Loucy (cell line): ENCODE measurements at regions not wholly inside any gene's neighbourhood (a gene's known extent, or its start where the extent isn't known, plus 50 kb on each side); places are given as distances from the start of the nearest gene placed in this dataset.
"Not testable (repeated sequence)": the region's sequence is repeated elsewhere in the genome, so short reads cannot be mapped to it uniquely, and the experiment has no call there.

Source experiments
- H2AFZ ChIP-seq: fragments of 200-600 bp; sonication (generic); 2 replicates; pipeline ENCODE4 v1.6.0; 2016; ENCODE audit warnings: antibody characterized with exemption, mild to moderate bottlenecking, low read length, moderate library complexity
- H3F3A ChIP-seq: fragments of 200-600 bp; 2 replicates; pipeline ENCODE4 v1.6.0; 2016; ENCODE audit warnings: antibody characterized with exemption, low read depth, mild to moderate bottlenecking
- H3K27me3 ChIP-seq: fragments of 200-600 bp; sonication (generic); 2 replicates; pipeline ENCODE4 v1.6.1; 2014; ENCODE audit warnings: low read length, mild to moderate bottlenecking; ENCODE audit not compliant: insufficient read depth, poor library complexity, severe bottlenecking
- H3K36me3 ChIP-seq: fragments of 200-600 bp; sonication (generic); 2 replicates; pipeline ENCODE4 v1.6.1; 2016; ENCODE audit warnings: low read length; ENCODE audit not compliant: insufficient read depth
- H3K4me1 ChIP-seq: fragments of 200-600 bp; sonication (generic); 2 replicates; pipeline ENCODE4 v1.5.1; 2014; ENCODE audit warnings: low read length, mild to moderate bottlenecking; ENCODE audit not compliant: insufficient read depth, poor library complexity, severe bottlenecking
- H3K4me2 ChIP-seq: fragments of 200-600 bp; sonication (generic); 2 replicates; pipeline ENCODE4 v1.6.0; 2014; ENCODE audit warnings: antibody characterized with exemption, low read length, low read depth, mild to moderate bottlenecking; ENCODE audit not compliant: poor library complexity, severe bottlenecking
- H3K4me3 ChIP-seq: fragments of 200-600 bp; sonication (generic); 2 replicates; pipeline ENCODE4 v1.5.1; 2014; ENCODE audit warnings: low read length, mild to moderate bottlenecking, mixed read lengths; ENCODE audit not compliant: poor library complexity, severe bottlenecking
- H3K79me2 ChIP-seq: fragments of 200-600 bp; sonication (generic); 2 replicates; pipeline ENCODE4 v1.6.1; 2014; ENCODE audit warnings: low read length; ENCODE audit not compliant: insufficient read depth
- H3K9ac ChIP-seq: fragments of 200-600 bp; sonication (generic); 2 replicates; pipeline ENCODE4 v1.6.0; 2014; ENCODE audit warnings: mild to moderate bottlenecking, low read depth, low read length, moderate library complexity; ENCODE audit not compliant: poor library complexity, severe bottlenecking
- H3K9me2 ChIP-seq: fragments of 200-600 bp; sonication (generic); replicated peaks from 2 replicates; pipeline ENCODE4 v1.6.1; 2016; ENCODE audit warnings: low read depth, low read length, mixed read lengths
- H3K9me3 ChIP-seq: fragments of 200-600 bp; sonication (generic); 2 replicates; pipeline ENCODE4 v1.6.1; 2014; ENCODE audit warnings: mild to moderate bottlenecking, antibody characterized with exemption, low read length, low read depth; ENCODE audit not compliant: insufficient read depth
- H4K20me1 ChIP-seq: fragments of 200-600 bp; sonication (generic); 2 replicates; pipeline ENCODE4 v1.6.0; 2014; ENCODE audit warnings: antibody characterized with exemption, low read length, mild to moderate bottlenecking; ENCODE audit not compliant: insufficient read depth, poor library complexity, severe bottlenecking
- EZH2phosphoT487 ChIP-seq: fragments of 200-600 bp; IDR thresholded peaks from 2 replicates; pipeline ENCODE4 v1.6.1; 2018; ENCODE audit warnings: antibody characterized with exemption, mild to moderate bottlenecking, moderate library complexity, borderline replicate concordance
- TF ChIP-seq, protein P1 (sequence below): fragments of 200-600 bp; sonication (generic); conservative IDR thresholded peaks from 2 replicates; pipeline ENCODE4 v1.5.1; 2014; ENCODE audit warnings: mild to moderate bottlenecking, antibody characterized with exemption, low read length

- no peak overlapping the region for H3K9ac ChIP-seq
- no peaks in the 10 kb centered on the region for H3K4me1 ChIP-seq
- H3K4me2 ChIP-seq = no peak overlapping the region
- no peak overlapping the region for H3K4me3 ChIP-seq
- H3K36me3 ChIP-seq = no peaks in the 10 kb centered on the region
- H3K9me2 ChIP-seq = no peaks in the 10 kb centered on the region
- H3K27me3 ChIP-seq = no peaks in the 10 kb centered on the region
- H2AFZ ChIP-seq = no peak overlapping the region
- H4K20me1 ChIP-seq = no peaks in the 10 kb centered on the region
- no peak for TF ChIP-seq EZH2phosphoT487
- TF ChIP-seq, protein P1, sequence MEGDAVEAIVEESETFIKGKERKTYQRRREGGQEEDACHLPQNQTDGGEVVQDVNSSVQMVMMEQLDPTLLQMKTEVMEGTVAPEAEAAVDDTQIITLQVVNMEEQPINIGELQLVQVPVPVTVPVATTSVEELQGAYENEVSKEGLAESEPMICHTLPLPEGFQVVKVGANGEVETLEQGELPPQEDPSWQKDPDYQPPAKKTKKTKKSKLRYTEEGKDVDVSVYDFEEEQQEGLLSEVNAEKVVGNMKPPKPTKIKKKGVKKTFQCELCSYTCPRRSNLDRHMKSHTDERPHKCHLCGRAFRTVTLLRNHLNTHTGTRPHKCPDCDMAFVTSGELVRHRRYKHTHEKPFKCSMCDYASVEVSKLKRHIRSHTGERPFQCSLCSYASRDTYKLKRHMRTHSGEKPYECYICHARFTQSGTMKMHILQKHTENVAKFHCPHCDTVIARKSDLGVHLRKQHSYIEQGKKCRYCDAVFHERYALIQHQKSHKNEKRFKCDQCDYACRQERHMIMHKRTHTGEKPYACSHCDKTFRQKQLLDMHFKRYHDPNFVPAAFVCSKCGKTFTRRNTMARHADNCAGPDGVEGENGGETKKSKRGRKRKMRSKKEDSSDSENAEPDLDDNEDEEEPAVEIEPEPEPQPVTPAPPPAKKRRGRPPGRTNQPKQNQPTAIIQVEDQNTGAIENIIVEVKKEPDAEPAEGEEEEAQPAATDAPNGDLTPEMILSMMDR = no peak
- H3K9me3 ChIP-seq = no peaks in the 10 kb centered on the region
- no peaks in the 10 kb centered on the region for H3F3A ChIP-seq
- H3K79me2 ChIP-seq = no peaks in the 10 kb centered on the region
Measured at GRCh38 chrX:138885886-138886285, 174.4 kb upstream of the FGF13 start.

DNA sequence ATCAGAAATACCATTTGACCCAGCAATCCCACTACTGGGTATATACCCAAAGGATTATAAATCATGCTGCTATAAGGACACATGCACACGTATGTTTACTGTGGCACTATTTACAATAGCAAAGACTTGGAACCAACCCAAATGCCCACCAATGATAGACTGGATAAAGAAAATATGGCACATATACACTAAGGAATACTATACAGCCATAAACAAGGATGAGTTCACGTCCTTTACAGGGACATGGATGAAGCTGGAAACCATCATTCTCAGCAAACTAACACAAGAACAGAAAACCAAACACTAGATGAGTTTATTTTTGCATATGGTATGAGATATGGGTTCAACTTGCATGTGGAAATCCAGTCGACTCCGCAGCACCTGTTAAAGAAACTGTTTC is 168.8 kb upstream of the FGF13 start:
- not testable (repeated sequence) for H3K4me3 ChIP-seq, H3K79me2 ChIP-seq, H2AFZ ChIP-seq, H3K36me3 ChIP-seq, H3K9me2 ChIP-seq, H3K27me3 ChIP-seq, H4K20me1 ChIP-seq, H3K4me1 ChIP-seq, H3F3A ChIP-seq, H3K4me2 ChIP-seq, H3K9ac ChIP-seq, H3K9me3 ChIP-seq

DNA sequence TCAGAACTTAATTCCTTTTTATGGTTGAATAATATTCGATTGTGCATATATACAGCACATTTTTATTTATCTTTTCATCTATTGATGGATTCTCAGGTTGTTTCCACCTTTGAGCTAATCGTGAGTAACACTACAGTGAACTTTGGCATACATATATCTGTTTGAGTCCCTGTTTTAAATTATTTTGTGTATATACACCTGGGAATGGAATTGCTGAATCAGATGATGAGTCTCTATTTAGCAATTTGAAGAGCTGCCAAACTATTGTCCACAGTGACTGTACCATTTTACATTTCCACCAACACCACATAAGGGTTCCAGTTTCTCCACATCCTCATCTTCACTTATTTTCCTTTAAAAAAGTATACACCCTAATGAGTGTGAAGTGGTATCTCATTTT is 166.2 kb upstream of the FGF13 start:
- H3K9me2 ChIP-seq = no peaks in the 10 kb centered on the region
- H3K36me3 ChIP-seq = no peaks in the 10 kb centered on the region
- TF ChIP-seq, protein P1 = no peak
- H3F3A ChIP-seq = no peaks in the 10 kb centered on the region
- H4K20me1 ChIP-seq = no peaks in the 10 kb centered on the region
- no peak overlapping the region for H3K4me2 ChIP-seq
- no peak overlapping the region for H3K9ac ChIP-seq
- H3K27me3 ChIP-seq = no peaks in the 10 kb centered on the region
- H3K4me1 ChIP-seq = no peaks in the 10 kb centered on the region
- no peaks in the 10 kb centered on the region for H3K79me2 ChIP-seq
- H3K9me3 ChIP-seq = no peaks in the 10 kb centered on the region
- no peak overlapping the region for H2AFZ ChIP-seq
- no peak overlapping the region for H3K4me3 ChIP-seq

GRCh38 chrX:138875472-138875871 is 164.0 kb upstream of the FGF13 start:
- TF ChIP-seq EZH2phosphoT487 = no peak
- TF ChIP-seq, protein P1 = no peak
- Histone ChIP-seq H3K4me3 (no peak overlapping the region), H3K9ac (no peak overlapping the region)

More at GRCh38 chrX:138875472-138875871, 164.0 kb upstream of the FGF13 start:
- Histone ChIP-seq H3K27me3 (no peaks in the 10 kb centered on the region), H3K9me2 (no peaks in the 10 kb centered on the region), H3K9me3 (no peaks in the 10 kb centered on the region), H3K4me2 (no peak overlapping the region), H3K4me1 (no peaks in the 10 kb centered on the region), H4K20me1 (no peaks in the 10 kb centered on the region), H3F3A (no peaks in the 10 kb centered on the region), H3K36me3 (no peaks in the 10 kb centered on the region), H3K79me2 (no peaks in the 10 kb centered on the region), H2AFZ (no peak overlapping the region)
